ENCODE measurements at regions not wholly inside any gene's neighbourhood (a gene's known extent, or its start where the extent isn't known, plus 50 kb on each side); places are given as distances from the start of the nearest gene placed in this dataset.
"Not testable (repeated sequence)": the region's sequence is repeated elsewhere in the genome, so short reads cannot be mapped to it uniquely, and the experiment has no call there.

DNA sequence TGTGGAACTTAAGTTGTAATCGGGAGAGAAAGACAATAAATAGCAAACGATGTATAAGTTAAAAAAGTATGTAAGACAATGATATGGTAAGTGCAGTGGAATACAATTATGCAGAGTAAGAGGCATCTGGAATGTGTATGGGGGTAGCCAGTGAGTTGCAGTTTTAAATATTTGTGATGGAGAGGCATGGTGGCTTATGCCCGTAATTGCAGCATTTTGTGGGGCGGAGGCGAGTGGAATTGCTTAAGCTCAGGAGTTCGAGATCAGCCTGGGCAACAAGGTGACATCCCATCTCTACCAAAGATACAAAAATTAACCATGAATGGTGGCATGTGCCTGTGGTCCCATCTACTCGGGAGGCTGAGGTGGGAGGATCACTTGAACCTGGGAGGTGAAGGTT lies 52.5 kb upstream of the WDFY3 start:
- no peak for DNase-seq

DNA sequence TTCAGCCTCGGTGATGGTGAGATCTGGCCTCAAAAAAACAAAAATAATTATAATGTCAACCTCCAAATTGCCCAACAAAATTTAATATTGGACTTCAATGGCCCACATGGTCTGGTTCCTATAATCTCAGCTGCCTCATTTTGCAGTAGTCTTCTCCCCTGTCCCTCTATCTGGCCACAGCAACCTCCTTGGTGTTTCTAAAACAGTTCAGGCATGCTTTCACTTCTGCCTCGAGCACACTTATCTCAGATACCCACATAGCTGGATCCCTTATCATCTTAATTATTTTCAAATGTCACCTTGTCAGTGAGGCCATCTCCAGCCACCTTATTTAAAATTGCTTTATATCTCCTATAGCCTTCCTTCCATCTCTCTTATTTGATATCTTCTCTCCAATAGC lies 52.9 kb upstream of the WDFY3 start:
- no peak for DNase-seq

DNA sequence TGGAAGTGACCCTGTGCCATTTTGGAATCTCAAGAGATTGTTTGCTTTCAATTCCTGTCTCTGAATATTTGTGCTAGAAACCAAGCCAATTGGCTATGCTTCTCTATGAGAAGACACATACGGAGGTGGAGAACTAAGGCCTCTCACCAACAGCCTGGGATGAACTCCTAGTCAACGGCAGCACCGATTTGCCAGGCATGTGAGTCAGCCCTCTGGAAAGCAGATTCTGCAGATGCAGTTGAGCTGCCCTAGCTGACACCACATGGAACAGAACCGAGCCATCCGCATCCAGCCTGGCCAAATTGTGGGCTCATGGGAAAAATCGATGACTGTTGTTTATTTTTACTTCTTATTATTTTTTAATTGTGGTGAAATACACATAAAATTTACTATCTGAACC lies 58.2 kb upstream of the WDFY3 start:
- no peak for DNase-seq

DNA sequence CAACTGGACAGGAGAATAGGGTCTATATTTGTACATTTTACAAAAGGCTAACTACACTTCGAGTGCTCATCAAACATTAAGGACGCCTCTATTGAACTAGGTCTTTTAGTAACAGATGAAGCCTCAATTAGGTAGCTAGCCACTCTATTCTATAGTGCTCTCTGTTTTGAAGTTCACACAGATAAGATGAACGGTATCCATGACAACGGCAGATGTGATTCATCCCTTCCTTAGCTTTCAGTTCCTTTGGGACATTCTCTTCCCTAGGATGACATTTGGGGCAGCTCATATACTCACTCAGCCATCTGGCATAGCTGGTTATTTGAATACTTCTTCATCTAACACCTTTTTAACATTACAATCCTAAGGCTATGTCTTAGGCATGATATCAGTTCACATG lies 62.4 kb upstream of the WDFY3 start:
- DNase-seq = peak; percentile 36

DNA sequence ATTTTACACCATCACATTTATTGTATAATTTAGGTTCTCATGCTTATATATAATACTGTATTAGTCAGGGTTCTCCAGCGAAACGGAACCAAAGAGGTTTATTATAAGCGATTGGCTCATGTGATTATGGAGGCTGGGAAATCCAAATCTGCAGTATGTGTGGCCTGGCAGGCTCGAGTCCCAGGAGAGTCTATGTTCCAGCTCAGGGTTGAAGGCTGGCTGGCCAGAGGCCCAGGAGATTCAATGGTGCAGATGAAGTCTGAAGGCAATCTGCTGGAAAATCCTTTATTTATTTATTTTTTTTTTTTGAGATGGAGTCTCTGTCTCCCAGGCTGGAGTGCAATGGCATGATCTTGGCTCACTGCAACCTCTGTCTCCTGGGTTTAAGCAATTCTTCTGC lies 63.0 kb upstream of the WDFY3 start:
- DNase-seq = no peak

DNA sequence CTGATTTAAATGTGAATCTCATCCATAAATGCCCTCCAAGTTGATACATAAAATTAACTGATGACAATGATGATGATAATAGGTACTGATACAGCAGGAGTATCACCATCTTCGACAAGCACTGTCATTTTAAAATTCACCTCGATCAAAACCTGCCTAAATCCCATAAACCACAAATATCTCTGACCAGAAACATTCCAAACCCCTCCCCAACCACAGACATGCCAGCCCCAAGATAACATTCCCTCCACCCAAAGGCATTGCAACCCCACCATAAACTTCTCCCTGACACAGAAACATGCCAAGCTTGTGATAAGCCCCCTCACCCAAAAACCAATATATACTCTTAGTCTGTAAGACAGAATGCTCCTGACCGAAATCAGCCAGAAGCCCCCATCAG lies 63.7 kb upstream of the WDFY3 start:
- DNase-seq = no peak

DNA sequence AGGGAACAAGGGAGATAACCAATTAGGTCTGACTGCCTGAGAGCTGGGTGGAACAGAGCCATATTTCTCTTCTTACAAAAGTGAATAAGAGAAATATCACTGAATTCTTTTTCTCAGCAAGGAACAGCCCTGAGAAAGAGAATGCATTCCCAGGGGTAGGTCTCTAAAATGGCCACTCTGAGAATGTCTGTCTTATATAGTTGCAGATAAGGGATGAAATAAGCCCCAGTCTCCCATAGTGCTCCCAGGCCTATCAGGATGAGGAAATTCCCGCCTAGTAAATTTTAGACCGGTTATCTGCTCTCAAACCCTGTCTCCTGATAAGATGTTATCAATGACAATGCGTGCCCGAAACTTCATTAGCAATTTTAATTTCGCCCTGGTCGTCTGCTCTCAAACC lies 67.3 kb upstream of the WDFY3 start:
- DNase-seq = not testable (repeated sequence)

DNA sequence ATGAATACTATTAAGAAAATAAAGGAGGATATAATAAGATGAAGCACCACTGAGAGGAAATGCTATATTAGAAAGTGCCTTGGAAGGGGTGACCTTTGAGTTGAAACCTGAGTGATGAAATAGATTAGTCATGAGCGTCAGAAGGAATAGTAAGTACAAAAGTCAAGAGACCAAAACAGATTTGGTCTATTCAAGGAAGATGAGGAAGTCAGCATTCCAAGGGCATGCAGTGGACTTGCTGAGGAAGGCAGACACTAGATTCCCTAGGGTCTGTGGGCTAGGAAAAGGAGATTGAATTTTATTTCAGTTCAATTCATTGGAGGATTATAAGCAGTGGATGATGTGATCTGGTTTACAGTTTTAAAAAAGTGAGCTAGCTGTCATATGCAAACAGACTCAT lies 73.0 kb upstream of the WDFY3 start:
- peak; percentile 68 for DNase-seq

DNA sequence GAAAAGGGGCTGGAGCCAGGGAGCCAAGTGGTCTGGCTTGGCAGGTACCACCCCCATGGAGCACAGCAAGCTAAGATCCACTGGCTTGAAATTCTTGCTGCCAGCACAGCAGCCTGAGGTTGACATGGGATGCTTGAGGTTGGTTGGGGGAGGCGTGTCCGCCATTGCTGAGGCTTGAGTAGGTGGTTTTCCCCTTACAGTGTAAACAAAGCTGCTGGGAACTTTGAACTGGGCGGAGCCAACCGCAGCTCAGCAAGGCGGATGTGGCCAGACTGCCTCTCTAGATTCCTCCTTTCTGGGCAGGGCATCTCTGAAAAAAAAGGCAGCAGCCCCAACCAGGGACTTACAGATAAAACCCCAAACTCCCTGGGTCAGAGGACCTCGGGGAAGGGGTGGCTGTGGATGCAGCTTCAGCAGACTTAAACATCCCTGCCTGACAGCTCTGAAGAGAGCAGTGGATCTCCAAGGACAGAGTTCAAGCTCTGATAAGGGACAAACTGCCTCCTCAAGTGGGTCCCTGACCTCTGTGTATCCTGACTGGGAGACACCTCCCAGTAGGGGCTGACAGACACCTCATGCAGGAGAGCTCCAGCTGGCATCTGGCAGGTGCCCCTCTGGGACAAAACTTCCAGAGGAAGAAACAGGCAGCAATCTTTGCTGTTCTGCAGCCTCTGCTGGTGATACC lies 77.5 kb upstream of the WDFY3 start:
- DNase-seq = not testable (repeated sequence)

DNA sequence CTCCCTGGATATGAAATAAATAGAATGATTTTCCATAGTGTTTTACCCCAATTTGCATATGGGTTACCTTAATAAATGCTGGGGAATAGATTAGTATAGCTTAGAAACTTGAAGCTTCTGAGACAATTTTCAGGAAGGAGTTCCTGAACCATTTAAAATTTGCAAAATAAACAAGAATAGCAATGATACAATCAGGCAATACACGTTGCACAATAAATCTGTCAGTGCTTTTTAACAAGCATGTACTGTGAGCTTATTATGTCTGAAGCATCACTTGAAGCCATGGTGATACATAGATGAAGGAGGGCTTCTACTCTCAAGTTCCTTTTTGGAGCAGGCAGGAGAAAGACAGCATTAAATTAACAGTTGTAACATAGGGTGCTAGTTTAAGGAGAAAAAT lies 84.2 kb upstream of the WDFY3 start:
- DNase-seq = no peak

DNA sequence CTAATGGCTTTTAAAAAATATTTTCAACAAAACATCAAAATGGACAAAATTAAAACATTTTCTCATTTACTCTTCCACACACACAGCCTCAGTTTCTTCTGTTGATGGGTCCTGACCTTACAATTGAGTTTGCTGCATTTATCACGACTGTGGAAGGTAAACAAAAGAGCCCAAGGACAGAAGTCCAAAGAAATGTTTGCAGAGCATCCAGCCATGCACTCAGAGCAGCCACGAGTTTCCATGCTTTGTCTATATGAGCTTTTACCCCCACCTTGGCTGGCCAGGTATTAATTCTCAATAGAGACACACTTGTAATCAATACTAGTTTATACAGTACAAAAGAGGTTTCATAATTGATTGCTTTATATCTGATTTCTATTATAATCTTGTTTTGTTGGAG lies 85.0 kb upstream of the WDFY3 start:
- no peak for DNase-seq

DNA sequence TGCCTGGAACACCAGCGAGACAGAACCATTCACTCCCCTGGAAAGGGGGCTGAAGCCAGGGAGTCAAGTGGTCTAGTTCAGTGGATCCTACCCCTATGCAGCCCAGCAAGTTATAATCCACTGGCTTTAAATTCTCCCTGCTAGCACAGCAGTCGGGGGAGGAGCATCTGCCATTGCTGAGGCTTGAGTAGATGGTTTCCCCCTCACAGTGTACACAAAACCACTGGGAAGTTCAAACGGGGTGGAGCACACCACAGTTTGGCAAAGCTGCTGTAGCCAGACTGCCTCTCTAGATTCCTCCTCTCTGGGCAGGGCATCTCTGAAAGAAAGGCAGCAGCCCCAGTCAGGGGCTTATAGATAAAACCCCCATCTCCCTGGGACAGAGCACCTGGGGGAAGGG lies 88.4 kb upstream of the WDFY3 start:
- DNase-seq = not testable (repeated sequence)

DNA sequence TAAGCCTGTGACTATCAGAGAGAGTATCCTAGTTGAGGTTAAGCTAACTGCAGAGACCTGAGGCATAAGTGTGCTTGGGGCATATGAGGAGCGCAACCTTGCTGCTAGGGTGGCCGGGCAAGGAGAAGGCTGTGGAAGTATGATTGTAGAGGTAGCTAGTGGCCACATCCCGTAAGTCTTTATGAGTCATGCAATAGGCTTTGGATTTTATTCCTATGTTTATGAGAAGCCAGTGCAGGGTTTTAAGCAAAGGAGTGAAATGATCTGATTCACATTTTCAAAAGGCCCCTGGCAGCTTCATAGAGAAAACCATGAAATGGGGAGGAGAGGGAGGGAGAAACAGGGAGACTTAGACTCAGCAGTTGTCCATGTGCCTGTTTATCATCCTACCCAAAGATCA lies 92.1 kb upstream of the WDFY3 start:
- DNase-seq = peak; percentile 1

DNA sequence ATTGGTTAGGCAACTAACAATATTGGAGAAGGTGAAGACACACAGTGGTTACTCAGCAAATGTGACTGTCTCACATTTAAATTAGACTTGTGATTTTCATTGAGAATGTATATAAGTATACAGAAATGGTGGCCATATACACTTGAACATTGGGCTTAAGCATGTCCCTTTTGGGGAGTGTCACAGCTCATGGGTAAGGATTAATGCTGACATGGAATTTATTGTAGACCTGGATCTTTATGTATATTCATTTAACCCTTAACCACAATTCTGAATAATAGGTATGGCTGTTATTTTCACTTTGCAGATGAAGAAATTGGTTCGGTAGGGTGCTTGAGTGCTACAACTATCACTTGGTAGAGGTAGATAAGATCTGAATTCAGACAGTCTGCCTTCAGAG lies 95.5 kb upstream of the WDFY3 start:
- no peak for DNase-seq

DNA sequence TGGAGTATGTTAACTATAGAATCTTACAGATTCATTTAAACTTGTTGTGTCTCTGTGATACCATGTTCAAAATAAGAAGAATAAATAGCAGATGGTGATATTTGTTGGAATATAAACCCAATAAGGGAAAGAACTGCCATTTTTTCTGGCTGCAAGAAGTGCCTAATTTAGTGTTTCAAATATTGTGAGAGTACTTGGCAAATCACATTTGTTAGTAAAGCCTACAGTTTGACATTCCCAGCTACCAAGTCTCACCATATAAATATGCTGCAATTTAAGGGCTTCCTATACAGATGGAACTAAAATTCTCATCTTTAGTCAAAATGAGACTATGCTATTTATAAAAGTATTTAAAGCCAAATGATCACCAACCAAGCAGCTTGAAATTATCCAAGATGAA lies 96.0 kb upstream of the WDFY3 start:
- no peak for DNase-seq

DNA sequence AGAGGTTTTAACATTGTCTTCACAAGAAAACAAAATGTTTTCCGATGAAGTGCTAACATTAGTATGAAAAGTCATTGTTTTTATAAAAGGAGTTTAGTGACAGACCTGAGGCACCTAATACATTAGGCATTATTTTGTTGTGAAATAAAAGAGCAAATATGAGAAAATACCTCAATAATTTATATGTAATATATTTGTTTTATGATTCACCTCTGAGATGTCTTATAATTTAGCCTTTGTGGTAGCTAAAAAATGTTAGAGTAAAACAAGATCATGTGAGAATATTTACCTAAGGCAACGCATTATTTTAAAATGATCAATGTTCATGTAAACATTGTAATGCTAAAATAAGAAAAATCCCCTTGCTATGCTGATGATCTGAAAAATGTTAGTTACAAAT lies 100.9 kb upstream of the WDFY3 start:
- no peak for DNase-seq

DNA sequence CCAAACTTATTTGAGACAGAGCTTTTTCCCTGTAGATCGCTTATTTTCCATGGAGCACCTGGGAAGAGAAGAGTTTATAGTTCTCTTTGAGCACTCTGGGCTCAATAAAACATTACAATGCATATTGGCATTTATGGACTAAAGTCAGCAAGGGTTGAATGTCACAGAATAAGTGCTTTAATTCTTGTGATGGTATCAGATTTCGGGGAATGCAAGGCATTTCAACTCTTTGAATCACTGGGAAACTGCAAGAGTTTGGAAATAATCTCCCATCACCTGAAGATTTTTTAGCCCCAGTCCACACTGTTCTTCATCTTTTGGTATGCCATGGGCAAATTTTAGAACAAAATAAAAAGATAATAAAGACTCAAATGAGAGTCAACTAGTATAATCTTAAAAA lies 111.5 kb upstream of the WDFY3 start:
- DNase-seq = peak; percentile 5

DNA sequence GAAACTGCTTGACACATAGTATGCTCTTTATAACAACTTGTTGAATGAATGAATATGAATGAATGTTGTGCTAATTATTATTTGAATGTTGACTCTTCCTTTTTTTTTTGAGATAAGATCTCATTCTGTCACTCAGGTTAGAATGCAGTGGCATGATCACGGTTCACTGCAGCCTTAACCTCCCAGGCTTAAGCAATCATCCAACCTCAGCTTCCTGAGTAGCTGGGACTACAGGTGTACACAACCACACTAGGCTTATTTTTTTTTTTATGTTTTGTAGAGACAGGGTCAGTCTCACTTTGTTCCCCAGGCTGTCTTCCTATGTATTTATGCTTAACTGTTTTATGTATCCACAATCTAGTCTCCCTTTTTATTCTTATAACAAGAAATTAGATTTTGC lies 114.7 kb upstream of the WDFY3 start:
- DNase-seq = no peak

DNA sequence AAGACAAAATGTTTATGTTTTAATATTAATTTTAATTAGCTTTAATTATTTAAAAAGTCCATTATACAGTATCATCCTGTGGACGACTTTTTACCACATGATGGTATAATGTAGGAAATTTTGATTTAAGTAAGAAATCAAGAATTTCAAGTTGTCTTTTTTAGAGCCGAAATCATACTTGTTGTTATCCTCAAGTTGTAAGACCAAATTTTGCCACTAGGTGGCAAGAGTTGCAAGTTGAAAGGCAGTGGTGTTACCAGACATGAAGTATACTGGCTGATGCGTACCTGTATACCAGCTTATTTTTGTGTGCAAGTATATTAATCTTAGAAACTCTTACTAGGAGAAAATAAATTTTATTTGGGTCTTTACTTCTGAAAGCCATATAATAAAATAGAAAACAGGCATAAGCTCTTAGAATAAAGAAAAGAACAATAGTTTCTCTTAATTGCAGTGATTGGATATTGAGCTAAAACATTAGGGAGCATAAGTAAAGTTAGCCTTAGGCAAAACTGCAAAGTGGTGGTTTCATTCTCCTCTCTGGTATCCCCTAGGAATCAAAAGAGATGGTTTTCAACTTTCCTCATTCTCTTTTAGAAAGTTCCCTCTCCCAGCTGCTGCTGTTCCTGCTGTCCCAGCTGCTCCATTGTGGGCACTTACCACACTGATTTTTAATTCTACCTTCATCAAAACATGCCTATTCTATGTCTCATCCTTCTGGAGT lies 118.0 kb upstream of the WDFY3 start:
- peak; percentile 66 for DNase-seq

DNA sequence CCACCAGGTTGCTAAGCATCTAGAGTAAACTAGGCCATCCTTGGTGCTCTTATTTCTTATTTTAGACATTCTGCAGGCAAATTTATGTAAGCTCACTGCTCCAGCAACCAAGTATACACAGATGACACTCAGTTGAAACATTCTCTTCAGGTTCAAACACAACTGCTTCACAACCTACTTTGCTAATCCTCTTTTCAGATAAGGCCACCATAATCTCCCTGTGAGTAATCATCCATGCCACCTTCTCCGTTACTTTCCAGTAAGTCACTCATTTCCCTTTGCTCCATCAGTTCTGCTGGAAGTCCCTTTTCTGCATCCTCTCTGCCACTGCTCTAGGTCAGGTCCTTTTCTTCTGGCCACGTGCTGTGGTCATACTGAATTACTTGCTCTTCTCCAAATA lies 120.2 kb upstream of the WDFY3 start:
- DNase-seq = no peak

DNA sequence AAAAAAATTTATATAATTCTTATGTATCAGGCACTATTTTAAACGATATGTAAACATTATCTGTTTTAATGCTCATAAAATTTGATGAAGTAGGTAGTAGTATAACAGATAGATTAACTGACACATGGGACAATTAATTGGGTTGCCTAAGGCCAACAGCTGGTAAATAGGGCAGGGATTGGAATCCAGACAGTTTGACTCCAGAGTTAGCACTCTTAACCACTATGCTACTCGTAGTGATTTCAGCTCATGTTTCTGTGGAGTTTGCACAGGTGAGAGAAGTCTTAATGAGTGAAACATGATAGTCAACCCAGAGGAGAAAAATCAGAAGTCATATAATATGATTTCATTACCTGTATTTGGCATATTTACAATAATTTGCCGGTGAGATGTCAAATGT lies 126.0 kb upstream of the WDFY3 start:
- no peak for DNase-seq

DNA sequence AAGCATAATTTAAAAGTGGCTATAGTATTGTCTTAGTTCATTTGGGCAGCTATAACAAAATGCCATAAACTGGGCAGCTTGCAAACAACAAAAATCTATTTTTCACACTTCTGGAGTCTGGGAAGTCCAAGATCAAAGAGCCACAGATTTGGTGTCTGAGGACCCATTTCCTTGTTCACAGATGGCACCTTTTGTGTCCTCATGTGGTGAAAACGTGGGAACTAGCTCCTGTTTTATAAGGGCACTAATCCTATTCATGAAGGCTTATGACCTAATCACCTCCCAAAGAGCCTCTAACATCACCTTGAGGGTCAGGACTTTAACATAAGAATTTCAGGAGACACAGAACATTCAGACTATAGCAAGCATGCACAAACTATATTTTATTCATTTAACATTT lies 126.5 kb upstream of the WDFY3 start:
- DNase-seq = no peak

DNA sequence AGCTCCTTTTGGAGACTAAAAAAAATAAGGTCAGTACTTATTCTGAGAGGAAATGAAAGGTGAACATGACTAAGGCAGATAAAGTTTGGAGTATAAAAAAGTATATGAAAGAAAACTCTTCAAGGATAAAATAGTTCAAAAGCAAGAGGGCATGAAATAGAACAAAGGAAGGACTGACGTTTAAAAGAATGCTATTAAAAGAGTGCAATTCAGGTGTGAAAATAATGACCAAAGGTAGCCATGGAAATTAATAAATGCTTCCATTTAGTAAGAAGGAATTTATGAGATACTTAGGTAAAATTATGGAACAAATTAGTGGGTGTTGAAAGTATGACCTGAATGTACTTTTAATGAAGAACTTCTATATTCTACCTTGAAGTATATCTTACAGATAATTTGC lies 128.2 kb upstream of the WDFY3 start:
- DNase-seq = no peak

DNA sequence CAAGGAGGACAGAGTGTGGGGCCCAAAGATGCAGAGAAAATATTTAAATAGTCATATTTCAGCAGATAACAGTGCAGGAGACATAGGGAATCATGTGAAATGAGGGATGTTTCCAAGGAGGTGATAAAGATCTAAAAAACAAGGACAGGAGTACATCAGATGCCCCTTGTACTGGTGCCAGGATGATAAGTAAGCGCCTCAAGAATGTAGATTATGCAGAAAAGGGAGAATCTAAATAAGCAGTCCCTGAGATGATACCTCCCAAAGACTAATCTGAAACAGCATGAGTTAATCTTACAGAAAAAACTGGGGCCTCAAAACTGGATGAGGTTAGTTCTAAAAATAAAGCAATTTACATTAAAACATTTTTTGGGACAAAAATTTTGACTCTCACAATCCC lies 136.1 kb upstream of the WDFY3 start:
- peak; percentile 27 for DNase-seq

DNA sequence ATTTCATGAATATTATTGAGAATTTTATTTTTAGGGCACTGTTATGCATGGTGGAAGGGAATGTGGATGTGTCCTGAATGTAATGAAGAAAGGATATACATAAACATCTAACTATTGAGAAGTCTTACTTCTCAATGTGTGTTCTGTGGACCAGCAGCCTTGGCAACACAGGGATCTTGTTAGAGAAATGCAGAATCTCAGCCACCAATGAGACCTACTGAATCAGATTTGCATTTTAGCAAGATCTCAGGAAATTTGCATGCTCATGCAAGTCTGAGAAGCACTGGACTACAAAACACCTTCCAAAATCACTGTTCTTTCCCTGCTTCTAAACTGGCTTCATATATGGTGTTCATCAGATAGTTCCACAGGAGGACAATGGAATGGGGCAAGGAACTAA lies 139.7 kb upstream of the WDFY3 start:
- no peak for DNase-seq
